HG03575 (cell line): ENCODE measurements at regions not wholly inside any gene's neighbourhood (a gene's known extent, or its start where the extent isn't known, plus 50 kb on each side); places are given as distances from the start of the nearest gene placed in this dataset.
"Not testable (repeated sequence)": the region's sequence is repeated elsewhere in the genome, so short reads cannot be mapped to it uniquely, and the experiment has no call there.

Experiments
- ATAC-seq: cut with Tn5 transposase; IDR thresholded peaks from one replicate; pipeline ENCODE4 v1.9.1; 2021; ENCODE audit not compliant: unreplicated experiment, insufficient number of reproducible peaks, low FRiP score; ENCODE audit errors: extremely low read depth

- not testable (repeated sequence) for ATAC-seq
These were observed 356.7 kb upstream of the TFPI start for GRCh38 chr2:187910922-187911321.

DNA sequence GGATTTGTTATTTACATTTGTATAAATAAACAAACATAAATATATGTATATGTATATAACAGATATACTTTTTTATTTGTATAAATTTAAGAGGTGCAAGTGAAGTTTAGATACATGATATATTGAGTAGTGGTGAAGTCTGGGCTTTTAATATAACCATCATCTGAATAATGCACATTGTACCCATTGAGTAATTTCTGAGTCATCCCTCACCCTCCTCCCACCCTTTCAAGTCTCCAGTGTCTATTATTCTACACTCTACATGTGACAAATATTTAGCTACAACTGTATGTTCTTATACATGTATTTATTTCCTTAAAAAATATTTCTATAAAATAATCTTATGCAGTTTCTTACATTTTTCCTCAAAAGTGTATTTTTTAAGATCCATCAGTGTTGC is 358.7 kb upstream of the TFPI start:
- no peak for ATAC-seq

- ATAC-seq, result no peak
These were observed 361.6 kb upstream of the TFPI start for GRCh38 chr2:187915810-187916209.

GRCh38 chr2:187916799-187917198 is 362.6 kb upstream of the TFPI start:
- no peak for ATAC-seq

GRCh38 chr2:187917535-187917934 is 363.3 kb upstream of the TFPI start:
- ATAC-seq, result no peak

DNA sequence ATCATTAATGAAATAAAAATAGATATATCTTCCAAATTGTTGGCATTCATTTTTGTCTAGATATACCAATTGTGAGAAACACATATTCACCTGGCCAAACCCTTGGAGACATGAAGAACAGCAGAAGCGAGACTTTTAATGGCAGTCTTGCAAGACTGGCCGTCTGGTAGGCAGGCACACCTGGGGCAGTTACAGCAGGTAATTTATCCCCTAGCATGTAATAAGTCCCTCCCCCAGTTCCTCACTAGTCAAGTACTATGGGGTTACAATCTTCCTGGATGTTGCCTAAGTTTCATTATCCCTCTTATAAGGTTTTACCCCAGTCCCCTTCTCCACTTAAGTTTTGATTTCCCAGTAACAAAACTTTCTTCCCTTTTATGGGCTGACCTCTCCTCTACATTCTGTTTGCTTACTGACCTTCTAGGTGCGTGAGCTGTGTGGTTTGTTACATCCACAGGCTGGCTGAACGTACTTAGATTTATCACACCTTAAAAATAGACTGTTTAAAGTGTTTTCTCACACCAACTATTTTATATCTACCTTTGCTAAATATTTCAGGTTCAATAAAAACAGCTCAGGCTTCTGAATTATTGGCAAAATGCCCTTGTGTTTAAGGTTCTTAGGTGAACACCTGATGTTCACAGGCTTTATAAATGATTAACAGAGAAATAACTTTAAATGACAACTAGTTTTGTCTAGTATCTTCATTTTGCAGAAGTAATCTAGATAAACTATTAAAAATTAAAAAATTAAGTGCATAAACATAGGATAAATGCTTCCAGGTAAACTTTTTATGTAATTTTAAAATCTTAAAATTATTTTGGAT is 365.0 kb upstream of the TFPI start:
- ATAC-seq, result no peak

DNA sequence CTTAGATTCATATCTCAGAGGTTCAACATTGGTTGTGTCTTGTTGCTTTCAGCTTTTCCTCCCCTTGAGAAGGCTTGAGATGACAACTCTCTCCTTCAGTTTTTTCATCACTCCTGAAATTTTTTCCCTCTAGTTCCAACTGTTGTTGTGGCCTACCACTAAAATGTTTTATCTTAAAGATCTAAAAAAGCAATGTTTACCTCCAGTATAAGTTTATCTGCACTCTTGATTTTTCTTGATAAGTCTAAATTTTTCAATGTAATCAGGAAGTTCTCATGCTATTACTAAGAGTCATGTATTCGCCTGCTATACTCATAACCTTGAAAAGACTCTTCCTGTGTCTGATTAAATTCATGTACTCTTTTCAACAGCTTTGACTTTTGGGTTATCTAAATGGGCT is 366.3 kb upstream of the TFPI start:
- no peak for ATAC-seq

DNA sequence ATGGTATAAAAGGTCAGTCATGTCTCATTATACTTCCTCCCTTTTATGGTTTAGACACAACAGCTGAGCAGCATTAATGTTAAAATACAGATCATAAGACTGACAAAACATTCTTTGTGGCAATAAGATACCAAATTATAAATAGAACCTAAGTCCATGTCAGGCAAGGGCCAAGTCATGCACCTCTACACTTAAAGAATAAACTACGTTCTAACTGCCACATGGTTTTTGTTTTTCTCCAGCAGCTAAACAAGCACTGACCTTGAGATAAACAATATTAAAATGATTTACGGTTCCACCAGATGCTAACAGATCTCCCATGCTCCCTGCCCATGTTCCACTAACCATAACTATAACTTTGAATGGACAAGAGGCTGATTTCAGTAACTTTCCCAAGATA is 368.6 kb upstream of the TFPI start:
- ATAC-seq, result no peak

- no peak for ATAC-seq
These were observed 367.4 kb upstream of the GULP1 start for GRCh38 chr2:187924293-187924692.

DNA sequence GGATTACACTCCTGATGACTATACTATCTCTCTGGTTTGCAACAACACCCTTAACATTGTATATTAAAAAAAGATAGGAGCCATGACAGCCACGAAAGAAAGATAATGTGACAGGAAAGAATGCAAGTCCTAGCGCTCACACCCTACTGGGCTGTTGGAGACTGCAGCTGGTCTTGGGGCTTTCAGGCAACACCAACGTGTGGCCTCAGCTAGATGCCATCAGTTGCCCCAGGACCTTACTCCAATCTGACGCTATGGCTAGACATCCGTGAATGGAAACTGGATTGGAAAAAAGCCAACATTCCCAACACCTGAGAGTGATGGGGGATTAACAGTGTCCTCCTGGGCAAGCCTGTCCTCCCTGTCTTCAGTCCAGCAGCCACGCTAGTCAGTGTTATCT is 357.4 kb upstream of the GULP1 start:
- no peak for ATAC-seq

DNA sequence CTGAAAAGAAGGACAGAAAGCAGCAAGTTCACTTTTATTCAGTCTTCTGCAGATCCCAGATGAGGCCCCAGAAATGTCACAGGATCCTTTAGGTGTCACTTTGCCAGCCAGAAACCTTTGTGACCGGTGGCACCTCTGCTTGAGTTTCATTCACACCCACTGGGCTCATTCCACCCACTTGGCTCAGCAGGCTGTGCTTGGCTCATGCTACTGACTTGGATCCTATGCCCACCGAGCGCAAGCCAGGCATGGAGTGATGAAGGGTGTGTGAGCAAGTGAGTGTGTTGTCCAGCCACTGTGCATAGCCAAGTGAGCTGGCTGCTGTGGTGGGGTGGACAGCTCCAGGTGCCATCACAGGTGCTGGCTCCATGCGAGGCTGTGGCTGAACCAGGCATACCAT is 357.0 kb upstream of the GULP1 start:
- ATAC-seq, result no peak

- ATAC-seq, result no peak
These were observed 356.5 kb upstream of the GULP1 start for GRCh38 chr2:187935126-187935525.

DNA sequence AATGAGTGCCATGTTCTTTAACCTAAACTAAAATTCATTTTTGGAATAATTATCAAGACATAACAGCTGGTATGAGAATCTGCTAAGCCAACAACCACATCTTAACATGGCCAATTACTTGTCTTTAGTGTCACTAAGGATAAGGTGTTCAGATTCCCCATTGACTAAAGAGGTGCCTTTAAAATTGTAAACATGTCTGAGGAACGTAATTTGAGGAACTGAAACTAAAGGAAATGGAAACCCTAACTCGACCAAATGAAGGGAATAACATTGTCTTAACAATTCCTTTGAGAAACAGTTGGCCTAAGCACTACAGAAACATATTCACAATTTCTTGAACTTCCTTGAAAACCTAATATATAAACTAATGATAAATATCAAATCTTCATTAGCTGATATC is 355.4 kb upstream of the GULP1 start:
- ATAC-seq, result no peak

- no peak for ATAC-seq
These were observed 352.5 kb upstream of the GULP1 start for GRCh38 chr2:187939180-187939579.

DNA sequence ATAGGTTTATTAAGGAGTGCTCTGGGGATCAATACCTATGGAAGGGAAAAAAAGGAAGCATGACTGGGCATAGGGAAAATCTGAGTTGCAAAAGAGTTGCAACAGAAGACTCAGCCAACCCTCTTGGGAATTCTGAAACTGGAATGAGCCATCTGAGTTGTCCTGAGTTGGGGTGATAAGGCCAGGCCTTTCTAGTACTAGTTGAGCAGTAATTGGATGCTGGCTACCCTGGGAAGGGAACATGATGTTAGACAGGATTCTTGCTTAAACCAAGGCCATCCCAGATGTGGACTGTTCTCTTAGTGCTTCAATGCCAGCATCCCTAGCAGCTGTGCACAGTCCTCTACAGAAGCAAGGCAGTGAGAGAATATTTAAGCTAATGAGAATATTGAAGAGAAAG is 348.8 kb upstream of the GULP1 start:
- no peak for ATAC-seq

DNA sequence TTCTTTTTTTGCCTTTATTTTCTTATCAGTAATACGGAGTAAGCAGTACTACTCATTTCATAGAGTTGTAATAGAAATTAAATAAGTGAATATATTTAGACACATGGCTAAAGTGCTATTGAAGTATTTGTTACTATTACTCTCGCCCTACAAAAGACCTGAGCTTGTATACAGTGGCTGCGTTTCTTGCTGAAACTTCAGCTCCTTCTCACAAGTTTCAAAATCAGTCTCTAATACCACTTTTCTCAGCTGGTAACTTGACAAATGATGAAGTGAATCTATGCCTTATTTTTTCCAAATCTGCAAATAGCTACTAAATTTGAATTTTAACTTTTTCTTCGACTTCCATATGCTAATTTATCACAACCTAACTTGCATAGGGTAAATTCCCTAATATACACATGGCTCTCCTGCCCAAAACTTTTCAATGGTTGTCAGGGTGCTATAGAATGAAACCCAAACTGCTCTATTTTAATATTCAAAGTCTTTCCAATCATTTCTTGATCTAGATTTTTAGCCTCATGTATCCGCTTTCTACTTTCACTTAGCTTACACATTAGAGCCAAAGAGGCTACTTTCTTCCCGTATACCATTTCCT is 347.8 kb upstream of the GULP1 start:
- ATAC-seq, result no peak

DNA sequence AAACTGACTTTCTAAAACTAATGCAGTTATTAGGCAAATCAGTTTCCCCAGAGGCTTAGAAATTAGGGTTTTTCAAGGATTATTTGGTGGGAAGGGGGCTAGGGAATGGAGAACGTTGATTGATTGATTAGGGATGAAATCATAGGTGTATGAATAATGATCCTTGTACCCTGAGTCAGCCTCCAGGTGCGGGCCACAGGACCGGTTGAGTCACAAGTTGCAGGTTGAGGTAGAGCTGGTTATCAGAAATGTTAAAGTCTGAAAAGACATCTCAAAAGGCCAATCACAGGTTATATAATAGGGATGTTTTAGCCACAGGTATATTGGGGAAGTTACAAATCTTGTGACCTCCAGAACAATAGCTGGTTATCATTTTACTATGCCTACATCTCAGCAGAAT is 341.8 kb upstream of the GULP1 start:
- ATAC-seq, result no peak

DNA sequence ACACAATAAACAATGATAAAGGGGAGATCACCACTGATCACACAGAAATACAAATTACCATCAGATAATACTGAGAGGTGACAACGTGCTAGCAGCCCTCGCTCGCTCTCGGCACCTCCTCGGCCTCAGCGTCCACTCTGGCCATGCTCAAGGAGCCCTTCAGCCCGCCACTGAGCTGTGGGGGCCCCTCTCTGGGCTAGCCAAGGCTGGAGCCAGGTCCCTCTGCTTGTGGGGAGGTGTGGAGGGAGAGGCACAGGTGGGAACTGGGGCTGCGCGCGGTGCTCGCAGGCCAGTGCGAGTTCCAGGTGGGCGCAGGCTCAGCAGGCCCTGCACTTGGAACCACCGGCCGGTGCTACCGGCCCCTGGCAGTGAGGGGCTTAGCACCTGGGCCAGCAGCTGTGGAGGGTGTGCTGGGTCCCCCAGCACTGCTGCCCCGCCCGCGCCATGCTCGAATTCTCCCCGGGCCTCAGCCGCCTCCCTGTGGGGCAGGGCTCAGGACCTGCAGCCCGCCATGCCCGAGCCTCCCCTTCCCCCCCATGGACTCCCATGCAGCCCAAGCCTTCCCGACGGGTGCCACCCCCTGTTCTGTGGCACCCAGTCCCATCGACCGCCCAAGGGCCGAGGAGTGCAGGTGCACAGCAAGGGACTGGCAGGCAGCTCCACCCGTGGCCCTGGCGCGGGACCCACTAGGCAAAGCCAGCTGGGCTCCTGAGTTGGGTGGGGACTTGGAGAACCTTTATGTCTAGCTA is 340.0 kb upstream of the GULP1 start:
- ATAC-seq, result no peak

DNA sequence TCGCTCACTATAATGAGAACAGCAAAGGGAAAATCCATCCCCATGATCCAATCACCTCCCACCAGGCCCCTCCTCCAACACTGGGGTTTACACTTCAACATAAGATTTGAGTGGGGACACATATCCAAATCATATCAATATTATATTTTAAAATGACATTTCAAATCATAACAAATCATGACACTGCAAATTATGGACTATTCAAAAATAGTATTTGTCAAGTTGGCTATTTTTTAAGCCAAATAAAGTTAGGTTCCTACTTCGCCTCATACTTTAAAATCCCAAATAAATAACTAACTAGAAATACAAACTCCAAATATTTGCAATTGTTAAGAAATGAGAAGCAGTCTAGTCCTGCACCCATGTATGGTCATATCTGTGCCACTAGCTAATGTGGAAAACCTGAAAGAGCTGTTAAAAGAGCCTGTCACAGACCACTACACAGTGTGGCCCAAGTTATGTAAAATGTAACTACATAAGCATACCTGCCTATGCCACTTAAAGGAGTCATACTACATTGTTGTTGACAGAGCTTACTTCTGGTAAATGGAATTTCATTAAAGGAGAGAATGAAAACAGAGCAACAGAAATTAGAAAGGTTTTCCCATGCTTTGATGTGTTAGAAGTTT is 334.7 kb upstream of the GULP1 start:
- no peak for ATAC-seq

DNA sequence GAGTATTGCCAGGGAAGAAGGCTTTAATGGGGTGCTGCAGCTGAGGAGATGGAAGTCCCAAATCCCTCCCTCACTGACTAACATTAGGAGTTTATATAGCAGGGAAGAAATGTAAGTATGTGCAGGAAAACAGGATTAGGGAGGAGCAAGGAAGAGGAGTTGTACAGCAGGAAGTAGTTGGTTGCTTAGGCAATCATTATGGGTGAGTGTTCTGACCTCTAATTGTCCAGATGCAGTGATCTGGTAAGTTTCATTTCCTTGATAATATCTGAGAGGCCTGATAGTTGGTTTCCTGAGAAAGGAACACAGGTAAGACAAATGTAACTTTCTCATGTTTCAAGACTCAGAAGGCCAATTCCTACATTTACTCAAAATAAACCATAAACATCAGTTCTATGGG is 331.9 kb upstream of the GULP1 start:
- no peak for ATAC-seq
